Keratinocyte (primary cell): ENCODE measurements at regions not wholly inside any gene's neighbourhood (a gene's known extent, or its start where the extent isn't known, plus 50 kb on each side); places are given as distances from the start of the nearest gene placed in this dataset.

Source experiments
- DNase-seq: peaks from one replicate; pipeline ENCODE4 v3.0.0-alpha.2; 2011; ENCODE audit warnings: low read depth, missing footprints, low spot score
- FAIRE-seq: peaks from 2 replicates; lab custom pipeline; 2011; peaks lifted over from hg19 to GRCh38; lab: Jason Lieb, UNC
- H2AFZ ChIP-seq: 2 replicates; pipeline ENCODE4 v1.6.0; 2012; ENCODE audit warnings: low read length, control low read depth, inconsistent platforms; ENCODE audit not compliant: control insufficient read depth
- H3K27ac ChIP-seq: 2 replicates; pipeline ENCODE4 v1.5.1; 2011; ENCODE audit warnings: low read length; ENCODE audit not compliant: control insufficient read depth, insufficient read depth
- H3K27me3 ChIP-seq: 3 replicates; pipeline ENCODE4 v1.6.0; 2011; ENCODE audit warnings: low read length; ENCODE audit not compliant: control insufficient read depth, insufficient read depth; ENCODE audit errors: extremely low read depth
- H3K36me3 ChIP-seq, 2 experiments: 2 replicates in 1 of 2; 3 replicates in 1 of 2; pipeline ENCODE4 v1.5.1; 2011; ENCODE audit warnings: low read length in 2 of 2, mild to moderate bottlenecking in 1 of 2; ENCODE audit not compliant: control insufficient read depth in 2 of 2, insufficient read depth in 2 of 2; ENCODE audit errors: extremely low read depth in 1 of 2
- H3K4me1 ChIP-seq: 3 replicates; pipeline ENCODE4 v1.5.1; 2011; ENCODE audit warnings: low read length; ENCODE audit not compliant: control insufficient read depth, insufficient read depth; ENCODE audit errors: extremely low read depth
- H3K4me2 ChIP-seq: 3 replicates; pipeline ENCODE4 v1.6.0; 2011; ENCODE audit warnings: low read depth, low read length; ENCODE audit not compliant: control insufficient read depth, insufficient read depth; ENCODE audit errors: extremely low read depth
- H3K4me3 ChIP-seq, 3 experiments: fragments of 200-600 bp in 1 of 3; sonication (generic) in 1 of 3; 2 replicates in 2 of 3; 3 replicates in 1 of 3; pipeline ENCODE4 v1.5.1; 2011 to 2016; ENCODE audit warnings: low read length in 3 of 3, mild to moderate bottlenecking in 3 of 3, control low read depth in 2 of 3, inconsistent platforms in 1 of 3, low read depth in 1 of 3, mixed read lengths in 1 of 3, mixed run types in 1 of 3, moderate library complexity in 1 of 3; ENCODE audit not compliant: control insufficient read depth in 2 of 3, insufficient read depth in 2 of 3; ENCODE audit errors: extremely low read depth in 1 of 3
- H3K79me2 ChIP-seq: 2 replicates; pipeline ENCODE4 v1.6.0; 2012; ENCODE audit warnings: low read length; ENCODE audit not compliant: control insufficient read depth, insufficient read depth
- H3K9ac ChIP-seq: 3 replicates; pipeline ENCODE4 v1.6.0; 2011; ENCODE audit warnings: low read length; ENCODE audit not compliant: control insufficient read depth, insufficient read depth; ENCODE audit errors: extremely low read depth
- H3K9me1 ChIP-seq: 3 replicates; pipeline ENCODE4 v1.6.0; 2011; ENCODE audit warnings: low read length; ENCODE audit not compliant: control insufficient read depth, insufficient read depth; ENCODE audit errors: extremely low read depth
- H3K9me3 ChIP-seq: 2 replicates; pipeline ENCODE4 v1.5.1; 2012; ENCODE audit warnings: low read depth, low read length; ENCODE audit not compliant: control insufficient read depth
- H4K20me1 ChIP-seq: 3 replicates; pipeline ENCODE4 v1.6.0; 2011; ENCODE audit warnings: low read length; ENCODE audit not compliant: control insufficient read depth, insufficient read depth; ENCODE audit errors: extremely low read depth
- CTCF ChIP-seq, 3 experiments: IDR thresholded peaks in 1 of 3; conservative IDR thresholded peaks in 1 of 3; optimal IDR thresholded peaks in 1 of 3; 2 replicates in 2 of 3; 3 replicates in 1 of 3; pipeline versions ENCODE3 to v1.5.1; 2011; ENCODE audit warnings: low read length in 3 of 3, mild to moderate bottlenecking in 3 of 3, moderate library complexity in 2 of 3, control low read depth in 1 of 3, inconsistent platforms in 1 of 3; ENCODE audit not compliant: insufficient read depth in 2 of 3; ENCODE audit errors: extremely low read depth in 1 of 3
- EZH2 ChIP-seq: IDR thresholded peaks from one replicate; pipeline ENCODE4 v1.6.1; 2012; ENCODE audit warnings: inconsistent platforms, mild to moderate bottlenecking, low read length, moderate library complexity
- dilution Hi-C: fragments of 300-500 bp; cut with MboI; formaldehyde crosslinking; loops from one replicate; pipeline ENCODE4 v1.7.0; 2020; ENCODE audit warnings: low sequenced_read_pairs; ENCODE audit not compliant: extremely low pct_ligation_motif_present

DNA sequence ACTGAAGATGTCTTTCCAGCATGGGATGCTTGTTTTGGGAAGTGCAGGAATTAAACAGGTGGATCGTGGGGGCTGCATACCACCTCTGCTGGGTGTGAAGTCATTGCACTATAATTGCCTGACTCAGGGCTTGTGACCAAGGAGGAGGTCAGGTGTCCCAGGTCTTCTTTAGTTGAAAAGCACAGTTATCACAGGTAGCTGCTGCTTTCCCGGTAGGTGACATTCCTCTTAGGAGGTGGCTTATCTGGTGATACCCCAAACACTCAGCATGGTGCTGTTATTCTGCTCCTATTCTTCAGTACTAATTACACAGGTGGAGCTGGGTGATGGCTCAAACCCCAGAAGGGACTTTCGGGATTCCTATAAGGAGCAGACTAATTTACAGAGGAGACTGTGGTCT, 320.3 kb upstream of the PLXNA2 start:
- no peaks in the 10 kb centered on the region for H3K9me3 ChIP-seq
- no peak for FAIRE-seq
- no peak overlapping the region for H3K27ac ChIP-seq

DNA sequence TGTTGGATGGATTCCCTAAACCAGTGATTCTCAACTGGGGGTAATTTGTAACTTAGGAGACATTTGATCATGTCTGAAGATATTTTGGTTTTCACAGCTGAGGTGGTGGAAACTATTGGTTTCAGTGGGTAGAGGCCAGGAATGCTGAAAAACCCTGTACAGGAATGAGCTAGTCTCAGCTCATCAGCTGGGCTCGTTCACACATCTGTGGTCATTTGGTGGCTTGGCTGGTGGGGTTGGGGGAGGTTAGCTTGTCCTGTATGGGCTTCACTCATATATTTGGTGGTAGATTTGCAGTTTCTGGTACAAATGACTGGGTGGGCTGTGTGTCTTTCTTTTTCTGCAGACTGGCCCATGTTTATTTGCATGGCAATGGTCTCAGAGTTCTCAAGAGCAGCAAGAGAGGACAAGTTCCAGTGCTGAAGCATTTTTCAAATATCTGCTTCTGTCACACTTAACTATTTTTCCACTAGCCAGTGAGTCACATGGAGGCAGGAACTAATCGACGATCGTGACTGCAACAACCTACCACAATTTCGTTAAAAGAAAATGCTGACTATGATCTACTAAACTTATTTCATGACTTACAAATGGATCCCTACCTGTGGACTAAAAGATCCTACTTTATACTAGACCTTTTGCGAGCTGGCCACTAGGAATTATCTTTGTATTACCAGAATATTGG, 321.7 kb upstream of the PLXNA2 start:
- no peak overlapping the region for H3K4me3 ChIP-seq
- H3K79me2 ChIP-seq = no peaks in the 10 kb centered on the region
- no peak overlapping the region for H2AFZ ChIP-seq
- no peak for TF ChIP-seq EZH2
- no peak for TF ChIP-seq CTCF (optimal IDR thresholded peaks at IDR 0.05 in 1 of 3, IDR thresholded peaks at IDR 0.05 in 1 of 3, conservative IDR thresholded peaks at IDR 0.05 in 1 of 3; ENCODE audit: extremely low read depth in 1 of 3, insufficient read depth in 2 of 3, low read length in 3 of 3)
- H3K36me3 ChIP-seq = no peaks in the 10 kb centered on the region
- H3K9me3 ChIP-seq = no peaks in the 10 kb centered on the region
- peaks cover 7% of the 10 kb centered on the region for H3K4me1 ChIP-seq
- no peak overlapping the region for H3K9ac ChIP-seq
- no peaks in the 10 kb centered on the region for H4K20me1 ChIP-seq
- no peak overlapping the region for H3K4me2 ChIP-seq
- no peaks in the 10 kb centered on the region for H3K9me1 ChIP-seq
- no peak overlapping the region for H3K27ac ChIP-seq
- DNase-seq (no peak), FAIRE-seq (no peak)
- no peaks in the 10 kb centered on the region for H3K27me3 ChIP-seq
- dilution Hi-C loops = no loop called here

More for the DNA sequence above, 320.3 kb upstream of the PLXNA2 start:
- Histone ChIP-seq H3K9me1 (no peaks in the 10 kb centered on the region), H4K20me1 (no peaks in the 10 kb centered on the region), H3K27me3 (no peaks in the 10 kb centered on the region), H3K4me2 (no peak overlapping the region), H3K79me2 (no peaks in the 10 kb centered on the region), H3K4me3 (no peak overlapping the region), H3K4me1 (peaks cover 6% of the 10 kb centered on the region), H3K36me3 (no peaks in the 10 kb centered on the region), H3K9ac (no peak overlapping the region), H2AFZ (no peak overlapping the region)
- dilution Hi-C loops = no loop called here
- no peak for TF ChIP-seq CTCF (optimal IDR thresholded peaks at IDR 0.05 in 1 of 3, IDR thresholded peaks at IDR 0.05 in 1 of 3, conservative IDR thresholded peaks at IDR 0.05 in 1 of 3; ENCODE audit: extremely low read depth in 1 of 3, insufficient read depth in 2 of 3, low read length in 3 of 3)
- TF ChIP-seq EZH2 = no peak
- DNase-seq = no peak
